OCI-LY7 (cell line): ENCODE measurements at regions not wholly inside any gene's neighbourhood (a gene's known extent, or its start where the extent isn't known, plus 50 kb on each side); places are given as distances from the start of the nearest gene placed in this dataset.

Experiments used
- CTCF ChIP-seq: fragments of 200-600 bp; sonication (generic); conservative IDR thresholded peaks from 2 replicates; pipeline ENCODE4 v1.5.1; 2014; ENCODE audit warnings: mild to moderate bottlenecking, antibody characterized with exemption, low read length, moderate library complexity, mixed read lengths
- EZH2phosphoT487 ChIP-seq: fragments of 200-600 bp; sonication (generic); IDR thresholded peaks from 2 replicates; pipeline ENCODE4 v1.6.1; 2018; ENCODE audit warnings: low read depth, borderline replicate concordance, mild to moderate bottlenecking, mixed run types, antibody characterized with exemption, low read length, moderate library complexity, mixed read lengths

GRCh38 chr16:52680993-52681392 is 134.1 kb upstream of the TOX3 start:
- TF ChIP-seq CTCF, result no peak
- no peak for TF ChIP-seq EZH2phosphoT487
